OCI-LY1 (cell line): ENCODE measurements at regions not wholly inside any gene's neighbourhood (a gene's known extent, or its start where the extent isn't known, plus 50 kb on each side); places are given as distances from the start of the nearest gene placed in this dataset.

Experiments used
- H2AFZ ChIP-seq: fragments of 200-600 bp; sonication (generic), shearing (Covaris generic); 2 replicates; pipeline ENCODE4 v1.6.0; 2014; ENCODE audit warnings: antibody characterized with exemption, mild to moderate bottlenecking, low read length
- H3F3A ChIP-seq: fragments of 200-600 bp; sonication (generic), shearing (Covaris generic); 2 replicates; pipeline ENCODE4 v1.6.0; 2014; ENCODE audit warnings: mild to moderate bottlenecking, antibody characterized with exemption, low read length, moderate library complexity; ENCODE audit not compliant: insufficient read depth
- H3K27ac ChIP-seq: fragments of 200-600 bp; sonication (generic); 2 replicates; pipeline ENCODE4 v1.5.1; 2014; ENCODE audit warnings: low read length, mixed run types, mild to moderate bottlenecking, low read depth; ENCODE audit not compliant: poor library complexity, severe bottlenecking
- H3K27me3 ChIP-seq: fragments of 200-600 bp; sonication (generic); 2 replicates; pipeline ENCODE4 v1.6.0; 2014; ENCODE audit warnings: antibody characterized with exemption, mild to moderate bottlenecking, low read length, moderate library complexity; ENCODE audit not compliant: insufficient read depth
- H3K36me3 ChIP-seq: fragments of 200-600 bp; sonication (generic); 2 replicates; pipeline ENCODE4 v1.6.1; 2014; ENCODE audit warnings: mild to moderate bottlenecking, antibody characterized with exemption, low read length, moderate library complexity, mixed read lengths; ENCODE audit not compliant: insufficient read depth
- H3K4me1 ChIP-seq: fragments of 200-600 bp; sonication (generic); 2 replicates; pipeline ENCODE4 v1.5.1; 2014; ENCODE audit warnings: mild to moderate bottlenecking, low read length, moderate library complexity; ENCODE audit not compliant: insufficient read depth, severe bottlenecking
- H3K4me2 ChIP-seq: fragments of 200-600 bp; sonication (generic), shearing (Covaris generic); 2 replicates; pipeline ENCODE4 v1.6.1; 2014; ENCODE audit warnings: low read length
- H3K4me3 ChIP-seq: fragments of 200-600 bp; sonication (generic); 2 replicates; pipeline ENCODE4 v1.5.1; 2014; ENCODE audit warnings: low read length, low read depth, mild to moderate bottlenecking, mixed read lengths; ENCODE audit not compliant: poor library complexity, severe bottlenecking
- H3K79me2 ChIP-seq: fragments of 200-600 bp; shearing (Covaris generic); 2 replicates; pipeline ENCODE4 v1.6.1; 2016; ENCODE audit warnings: mixed run types, low read length, mixed read lengths; ENCODE audit not compliant: insufficient read depth
- H3K9ac ChIP-seq: fragments of 200-600 bp; sonication (generic), shearing (Covaris generic); 2 replicates; pipeline ENCODE4 v1.6.1; 2014; ENCODE audit warnings: mild to moderate bottlenecking, low read length, mixed read lengths
- H3K9me2 ChIP-seq: fragments of 200-600 bp; sonication (generic), shearing (Covaris generic); 2 replicates; pipeline ENCODE4 v1.6.1; 2014; ENCODE audit warnings: low read depth, mild to moderate bottlenecking, low read length, mixed read lengths
- H3K9me3 ChIP-seq: fragments of 200-600 bp; shearing (Covaris generic); 2 replicates; pipeline ENCODE4 v1.6.1; 2014; ENCODE audit warnings: low read length, mixed read lengths
- H4K20me1 ChIP-seq: fragments of 200-600 bp; sonication (generic), shearing (Covaris generic); 2 replicates; pipeline ENCODE4 v1.6.0; 2016; ENCODE audit warnings: mild to moderate bottlenecking, low read length; ENCODE audit not compliant: insufficient read depth
- CTCF ChIP-seq: fragments of 200-600 bp; sonication (generic), shearing (Covaris generic); IDR thresholded peaks from 2 replicates; pipeline ENCODE4 v1.5.1; 2017; ENCODE audit warnings: mild to moderate bottlenecking, antibody characterized with exemption, low read length, moderate library complexity, mixed read lengths
- EZH2 ChIP-seq: fragments of 200-600 bp; sonication (generic), shearing (Covaris generic); IDR thresholded peaks from 2 replicates; pipeline ENCODE4 v1.8.0; 2017; ENCODE audit warnings: borderline replicate concordance, mixed run types, mild to moderate bottlenecking, antibody characterized with exemption, low read length, moderate library complexity, mixed read lengths

GRCh38 chrX:68999356-68999755, 165.9 kb downstream of the PJA1 start:
- no peak overlapping the region for H3K27ac ChIP-seq
- H2AFZ ChIP-seq, result no peak overlapping the region
- no peaks in the 10 kb centered on the region for H3K36me3 ChIP-seq
- no peak overlapping the region for H3K4me3 ChIP-seq
- no peaks in the 10 kb centered on the region for H3K79me2 ChIP-seq
- H3F3A ChIP-seq, result no peaks in the 10 kb centered on the region
- no peak overlapping the region for H3K9ac ChIP-seq
- H3K27me3 ChIP-seq, result no peaks in the 10 kb centered on the region
- no peaks in the 10 kb centered on the region for H3K9me2 ChIP-seq
- H4K20me1 ChIP-seq, result no peaks in the 10 kb centered on the region
- no peak overlapping the region for H3K4me2 ChIP-seq
- TF ChIP-seq CTCF (no peak), EZH2 (no peak)
- no peaks in the 10 kb centered on the region for H3K9me3 ChIP-seq
- no peaks in the 10 kb centered on the region for H3K4me1 ChIP-seq

GRCh38 chrX:68998716-68999115, 166.5 kb downstream of the PJA1 start:
- Histone ChIP-seq H3K4me1 (no peaks in the 10 kb centered on the region), H3K9me2 (no peaks in the 10 kb centered on the region), H4K20me1 (no peaks in the 10 kb centered on the region), H3K4me3 (no peak overlapping the region), H3K9ac (no peak overlapping the region), H3K27me3 (no peaks in the 10 kb centered on the region), H3K79me2 (no peaks in the 10 kb centered on the region), H3F3A (no peaks in the 10 kb centered on the region), H2AFZ (no peak overlapping the region), H3K36me3 (no peaks in the 10 kb centered on the region), H3K9me3 (no peaks in the 10 kb centered on the region), H3K27ac (no peak overlapping the region), H3K4me2 (no peak overlapping the region)
- no peak for TF ChIP-seq EZH2

GRCh38 chrX:68997911-68998310, 167.3 kb downstream of the PJA1 start:
- H3K4me3 ChIP-seq, result no peak overlapping the region

More at GRCh38 chrX:68997911-68998310, 167.3 kb downstream of the PJA1 start:
- Histone ChIP-seq H3K4me2 (no peak overlapping the region), H3K9me2 (no peaks in the 10 kb centered on the region), H2AFZ (no peak overlapping the region), H3K79me2 (no peaks in the 10 kb centered on the region), H3K27me3 (no peaks in the 10 kb centered on the region), H3F3A (no peaks in the 10 kb centered on the region), H3K9me3 (no peaks in the 10 kb centered on the region), H4K20me1 (no peaks in the 10 kb centered on the region), H3K4me1 (no peaks in the 10 kb centered on the region), H3K27ac (no peak overlapping the region), H3K9ac (no peak overlapping the region), H3K36me3 (no peaks in the 10 kb centered on the region)
- TF ChIP-seq CTCF (no peak), EZH2 (no peak)
